Vagina (tissue), 2 donors: ENCODE measurements at regions not wholly inside any gene's neighbourhood (a gene's known extent, or its start where the extent isn't known, plus 50 kb on each side); places are given as distances from the start of the nearest gene placed in this dataset.
A peak's percentile ranks its signal among the peaks of the same experiment; 100 is the strongest.

Source experiments
- DNase-seq, 2 donors: peaks; one replicate each; pipeline ENCODE4 v3.0.0-alpha.2; 2017; ENCODE audit errors: extremely low spot score in 2 of 2
- H3K27ac ChIP-seq: fragments of 200-600 bp; sonication (generic); one replicate; pipeline ENCODE4 v1.5.1; 2019
- H3K27me3 ChIP-seq: fragments of 200-600 bp; sonication (generic); one replicate; pipeline ENCODE4 v1.5.1; 2019
- H3K36me3 ChIP-seq, 2 donors: fragments of 200-600 bp; sonication (generic); one replicate each; pipeline ENCODE4 v1.5.1; 2017 to 2019
- H3K4me1 ChIP-seq: fragments of 200-600 bp; sonication (generic); one replicate; pipeline ENCODE4 v1.5.1; 2019
- H3K4me3 ChIP-seq, 2 donors: fragments of 200-600 bp; sonication (generic); 1 replicate in 1 of 2; 2 replicates in 1 of 2; pipeline ENCODE4 v1.5.1; 2016 to 2019
- H3K9me3 ChIP-seq: fragments of 200-600 bp; sonication (generic); one replicate; pipeline ENCODE4 v1.5.1; 2019
- POLR2A ChIP-seq, 2 donors: fragments of 450-650 bp; IDR thresholded peaks; one replicate each; pipeline ENCODE4 v1.6.1; 2017; ENCODE audit warnings: antibody characterized with exemption in 2 of 2, mild to moderate bottlenecking in 2 of 2, moderate library complexity in 2 of 2
- POLR2AphosphoS5 ChIP-seq, 2 donors: sonication (generic); formaldehyde crosslinking; IDR thresholded peaks; one replicate each; pipeline ENCODE4 v1.9.0; 2017; ENCODE audit warnings: antibody characterized with exemption in 2 of 2, mild to moderate bottlenecking in 2 of 2, low read depth in 1 of 2; ENCODE audit not compliant: insufficient read depth in 1 of 2
- intact Hi-C: fragments of 100-400 bp; cut with DNase I; formaldehyde crosslinking; loops from one replicate; pipeline ENCODE4 v1.15.1; 2023
- TF ChIP-seq, protein P1 (sequence below), 3 experiments: fragments of 450-650 bp in 2 of 3; fragments of 200-600 bp in 1 of 3; sonication (generic) in 1 of 3; IDR thresholded peaks; one replicate each; pipeline ENCODE4 v1.5.1; 2017 to 2019; ENCODE audit warnings: antibody characterized with exemption in 3 of 3, mild to moderate bottlenecking in 2 of 3, moderate library complexity in 2 of 3

DNA sequence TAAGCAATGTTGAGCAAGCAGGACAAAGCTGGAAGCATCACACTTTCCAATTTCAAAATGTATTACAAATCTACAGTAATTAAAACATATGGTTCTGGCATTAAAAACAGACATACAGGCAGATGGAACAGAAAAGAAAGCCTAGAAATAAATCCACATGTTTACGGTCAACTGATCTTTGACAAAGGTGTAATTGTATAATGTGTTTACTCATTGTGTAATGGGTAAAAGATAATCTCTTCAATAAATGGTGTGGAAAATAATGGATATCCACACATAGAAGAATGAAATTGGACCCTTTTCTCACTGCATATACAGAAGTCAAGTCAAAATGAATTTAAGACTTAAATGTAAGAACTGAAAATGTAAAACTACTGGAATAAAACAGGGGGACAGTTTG, 394.2 kb downstream of the ANKRD50 start:
- intact Hi-C loops = no loop called here
- Histone ChIP-seq H3K27me3 (no peaks in the 10 kb centered on the region), H3K36me3 (no peaks in the 10 kb centered on the region), H3K4me1 (no peaks in the 10 kb centered on the region), H3K9me3 (no peaks in the 10 kb centered on the region), H3K4me3 (no peak overlapping the region), H3K27ac (no peak overlapping the region)
- DNase-seq = no peak
- TF ChIP-seq POLR2A (IDR thresholded peaks at IDR 0.05) (no peak), POLR2AphosphoS5 (IDR thresholded peaks at IDR 0.05; ENCODE audit: insufficient read depth in 1 of 2, low read depth in 1 of 2) (no peak)
- TF ChIP-seq, protein P1, sequence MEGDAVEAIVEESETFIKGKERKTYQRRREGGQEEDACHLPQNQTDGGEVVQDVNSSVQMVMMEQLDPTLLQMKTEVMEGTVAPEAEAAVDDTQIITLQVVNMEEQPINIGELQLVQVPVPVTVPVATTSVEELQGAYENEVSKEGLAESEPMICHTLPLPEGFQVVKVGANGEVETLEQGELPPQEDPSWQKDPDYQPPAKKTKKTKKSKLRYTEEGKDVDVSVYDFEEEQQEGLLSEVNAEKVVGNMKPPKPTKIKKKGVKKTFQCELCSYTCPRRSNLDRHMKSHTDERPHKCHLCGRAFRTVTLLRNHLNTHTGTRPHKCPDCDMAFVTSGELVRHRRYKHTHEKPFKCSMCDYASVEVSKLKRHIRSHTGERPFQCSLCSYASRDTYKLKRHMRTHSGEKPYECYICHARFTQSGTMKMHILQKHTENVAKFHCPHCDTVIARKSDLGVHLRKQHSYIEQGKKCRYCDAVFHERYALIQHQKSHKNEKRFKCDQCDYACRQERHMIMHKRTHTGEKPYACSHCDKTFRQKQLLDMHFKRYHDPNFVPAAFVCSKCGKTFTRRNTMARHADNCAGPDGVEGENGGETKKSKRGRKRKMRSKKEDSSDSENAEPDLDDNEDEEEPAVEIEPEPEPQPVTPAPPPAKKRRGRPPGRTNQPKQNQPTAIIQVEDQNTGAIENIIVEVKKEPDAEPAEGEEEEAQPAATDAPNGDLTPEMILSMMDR (IDR thresholded peaks at IDR 0.05) = no peak

DNA sequence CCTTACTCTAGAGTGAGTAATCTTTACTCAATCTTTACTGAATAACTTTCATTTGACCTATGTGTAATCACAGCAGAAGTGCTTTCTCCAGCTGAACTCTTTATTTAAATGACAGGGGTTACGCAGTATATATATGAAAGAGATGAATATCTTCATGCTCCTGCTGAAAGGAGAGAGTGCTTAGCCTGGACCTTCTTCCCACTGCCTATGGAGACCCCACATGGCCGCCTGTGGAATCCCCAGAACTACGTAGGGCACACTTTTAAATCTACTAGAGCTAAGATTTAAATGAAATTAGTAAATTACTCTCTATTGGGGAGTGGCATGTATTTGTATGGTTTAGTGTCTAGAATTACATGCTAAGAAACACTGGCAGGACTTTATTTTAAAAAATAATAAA, 391.2 kb downstream of the ANKRD50 start:
- TF ChIP-seq POLR2A (IDR thresholded peaks at IDR 0.05) = no peak
- TF ChIP-seq, protein P1 (IDR thresholded peaks at IDR 0.05) = no peak
- TF ChIP-seq POLR2AphosphoS5 (IDR thresholded peaks at IDR 0.05; ENCODE audit: insufficient read depth in 1 of 2, low read depth in 1 of 2) = no peak
- intact Hi-C loops = no loop called here
- Histone ChIP-seq H3K36me3 (no peaks in the 10 kb centered on the region), H3K27me3 (no peaks in the 10 kb centered on the region), H3K9me3 (no peaks in the 10 kb centered on the region), H3K4me3 (no peak overlapping the region), H3K4me1 (no peaks in the 10 kb centered on the region), H3K27ac (no peak overlapping the region)
- no peak for DNase-seq

GRCh38 chr4:124322234-124323065, 390.1 kb downstream of the ANKRD50 start:
- Histone ChIP-seq H3K27me3 (no peaks in the 10 kb centered on the region), H3K9me3 (no peaks in the 10 kb centered on the region), H3K4me3 (peak overlapping the region in 1 of 2 donors; percentile 7), H3K36me3 (no peaks in the 10 kb centered on the region), H3K4me1 (no peaks in the 10 kb centered on the region), H3K27ac (no peak overlapping the region)
- DNase-seq = no peak
- intact Hi-C loops = no loop called here
- TF ChIP-seq, protein P1 (IDR thresholded peaks at IDR 0.05) = peak; percentile 38 to 71 (median 59)
- no peak for TF ChIP-seq POLR2A (IDR thresholded peaks at IDR 0.05)

DNA sequence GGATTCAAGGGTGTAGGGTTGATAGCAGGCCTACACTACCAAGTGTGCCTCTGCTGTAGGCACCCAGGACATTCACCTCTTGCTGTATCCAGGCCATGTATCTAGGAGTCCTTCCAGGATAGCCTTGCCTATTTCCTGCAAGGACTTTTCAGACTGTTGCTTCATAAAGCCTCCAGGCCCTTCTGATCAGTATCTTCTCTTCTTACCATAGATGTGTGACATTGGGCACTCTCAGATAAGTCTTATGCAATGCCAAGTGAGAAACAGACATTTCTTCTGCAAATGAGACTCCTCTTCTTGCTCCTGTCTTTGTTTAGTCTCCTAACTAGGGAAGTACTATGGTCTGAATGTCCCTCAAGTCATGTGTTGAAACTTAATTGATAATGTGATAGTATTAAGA, 386.8 kb downstream of the ANKRD50 start:
- no peaks in the 10 kb centered on the region for H3K4me1 ChIP-seq
- intact Hi-C loops = no loop called here
- no peaks in the 10 kb centered on the region for H3K27me3 ChIP-seq
- no peak overlapping the region for H3K27ac ChIP-seq
- no peaks in the 10 kb centered on the region for H3K36me3 ChIP-seq
- H3K9me3 ChIP-seq = no peaks in the 10 kb centered on the region
- no peak for DNase-seq
- no peak overlapping the region for H3K4me3 ChIP-seq
- TF ChIP-seq, protein P1 (IDR thresholded peaks at IDR 0.05) = no peak
- TF ChIP-seq POLR2AphosphoS5 (IDR thresholded peaks at IDR 0.05; ENCODE audit: insufficient read depth in 1 of 2, low read depth in 1 of 2) = no peak
- TF ChIP-seq POLR2A (IDR thresholded peaks at IDR 0.05) = no peak

- H3K36me3 ChIP-seq = no peaks in the 10 kb centered on the region
- intact Hi-C loops = no loop called here
- no peak for DNase-seq
Measured at GRCh38 chr4:124329134-124329533, 383.4 kb downstream of the ANKRD50 start.

More at GRCh38 chr4:124329134-124329533, 383.4 kb downstream of the ANKRD50 start:
- TF ChIP-seq, protein P1 (IDR thresholded peaks at IDR 0.05) = no peak
- TF ChIP-seq POLR2AphosphoS5 (IDR thresholded peaks at IDR 0.05; ENCODE audit: insufficient read depth in 1 of 2, low read depth in 1 of 2) (no peak), POLR2A (IDR thresholded peaks at IDR 0.05) (no peak)
- no peaks in the 10 kb centered on the region for H3K9me3 ChIP-seq
- H3K27ac ChIP-seq = no peak overlapping the region
- no peak overlapping the region for H3K4me3 ChIP-seq
- H3K27me3 ChIP-seq = no peaks in the 10 kb centered on the region
- no peaks in the 10 kb centered on the region for H3K4me1 ChIP-seq
